ENCODE measurements at regions not wholly inside any gene's neighbourhood (a gene's known extent, or its start where the extent isn't known, plus 50 kb on each side); places are given as distances from the start of the nearest gene placed in this dataset.

DNA sequence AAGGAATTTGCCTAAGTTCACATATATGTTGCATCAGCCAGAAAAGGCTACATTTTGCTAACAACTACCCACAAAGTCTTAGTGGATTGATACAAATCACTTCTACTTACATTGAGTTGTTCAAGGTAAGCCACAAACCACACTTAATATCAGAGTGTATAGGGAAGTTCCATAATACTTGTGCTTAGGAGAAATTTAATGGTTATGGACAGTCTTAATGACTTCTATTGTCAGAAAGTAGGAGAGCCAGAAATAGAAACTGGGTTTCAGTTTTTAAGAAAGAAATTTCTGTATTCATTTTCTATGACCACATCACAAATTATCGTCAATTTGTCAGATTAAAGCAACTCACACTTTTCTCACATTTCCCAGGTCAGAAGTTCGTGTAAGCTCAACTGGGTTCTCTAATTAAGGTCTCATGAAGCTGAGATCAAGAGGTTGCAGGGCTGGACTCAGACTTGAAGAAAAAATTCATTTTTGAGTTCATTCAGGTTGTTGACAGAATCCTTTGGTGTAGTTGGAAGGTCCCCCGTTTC is 695.7 kb downstream of the CDH11 start:
- Histone ChIP-seq H3K9me3 (ENCODE audit: control insufficient read depth in 1 of 2, low read length in 2 of 2) (no peaks in the 10 kb centered on the region), H3K36me3 (ENCODE audit: control insufficient read depth in 1 of 2, insufficient read depth in 2 of 2, low read length in 2 of 2) (no peaks in the 10 kb centered on the region), H3K4me3 (ENCODE audit: low read depth in 1 of 2, low read length in 2 of 2) (no peak overlapping the region), H3K4me1 (ENCODE audit: control insufficient read depth in 1 of 2, insufficient read depth in 2 of 2, low read length in 2 of 2) (no peaks in the 10 kb centered on the region), H3K27ac (ENCODE audit: low read length) (no peak overlapping the region), H3K27me3 (ENCODE audit: low read depth, low read length) (no peaks in the 10 kb centered on the region)

DNA sequence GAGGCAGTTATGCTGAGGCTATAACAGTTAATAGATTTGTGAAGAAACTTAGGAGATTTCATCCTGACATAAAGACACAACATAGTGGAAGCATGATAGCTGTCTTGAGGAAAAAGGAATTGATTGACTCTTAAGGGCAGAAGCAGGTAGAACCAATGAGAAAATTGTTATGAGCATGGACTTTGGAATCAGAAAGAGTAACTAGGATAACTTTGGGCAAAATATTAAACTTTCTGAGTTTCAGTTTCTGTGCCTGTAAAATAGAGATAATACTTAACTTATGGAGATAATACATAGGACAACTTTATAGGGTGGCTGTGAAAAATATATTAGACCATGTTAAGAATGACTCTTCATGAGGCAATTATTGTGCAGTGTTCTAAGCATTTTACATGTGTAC is 696.5 kb downstream of the CDH11 start:
- Histone ChIP-seq H3K36me3 (ENCODE audit: control insufficient read depth in 1 of 2, insufficient read depth in 2 of 2, low read length in 2 of 2) (no peaks in the 10 kb centered on the region), H3K9me3 (ENCODE audit: control insufficient read depth in 1 of 2, low read length in 2 of 2) (no peaks in the 10 kb centered on the region), H3K4me3 (ENCODE audit: low read depth in 1 of 2, low read length in 2 of 2) (no peak overlapping the region), H3K4me1 (ENCODE audit: control insufficient read depth in 1 of 2, insufficient read depth in 2 of 2, low read length in 2 of 2) (no peaks in the 10 kb centered on the region), H3K27me3 (ENCODE audit: low read depth, low read length) (no peaks in the 10 kb centered on the region), H3K27ac (ENCODE audit: low read length) (no peak overlapping the region)

DNA sequence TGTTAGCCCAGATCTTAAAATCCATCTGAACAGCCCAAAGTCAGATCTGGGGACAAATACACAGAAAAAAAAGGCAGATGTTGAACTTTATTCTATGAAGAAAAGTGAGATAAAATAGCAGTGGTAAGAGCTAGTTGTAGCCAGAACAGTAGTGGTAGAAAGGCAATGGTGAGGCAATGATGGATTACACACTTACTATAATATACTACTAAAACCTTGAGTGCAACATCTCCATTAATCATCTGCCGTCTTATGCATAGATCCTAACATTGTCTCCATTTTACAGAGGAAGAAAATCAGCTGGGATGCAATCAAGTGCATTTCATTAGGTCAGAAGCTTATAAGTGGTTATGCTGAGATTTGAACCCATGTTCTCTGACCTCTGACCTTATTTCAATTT is 699.6 kb downstream of the CDH11 start:
- Histone ChIP-seq H3K4me1 (ENCODE audit: control insufficient read depth in 1 of 2, insufficient read depth in 2 of 2, low read length in 2 of 2) (no peaks in the 10 kb centered on the region), H3K9me3 (ENCODE audit: control insufficient read depth in 1 of 2, low read length in 2 of 2) (no peaks in the 10 kb centered on the region), H3K27me3 (ENCODE audit: low read depth, low read length) (no peaks in the 10 kb centered on the region), H3K4me3 (ENCODE audit: low read depth in 1 of 2, low read length in 2 of 2) (no peak overlapping the region), H3K36me3 (ENCODE audit: control insufficient read depth in 1 of 2, insufficient read depth in 2 of 2, low read length in 2 of 2) (no peaks in the 10 kb centered on the region), H3K27ac (ENCODE audit: low read length) (no peak overlapping the region)

DNA sequence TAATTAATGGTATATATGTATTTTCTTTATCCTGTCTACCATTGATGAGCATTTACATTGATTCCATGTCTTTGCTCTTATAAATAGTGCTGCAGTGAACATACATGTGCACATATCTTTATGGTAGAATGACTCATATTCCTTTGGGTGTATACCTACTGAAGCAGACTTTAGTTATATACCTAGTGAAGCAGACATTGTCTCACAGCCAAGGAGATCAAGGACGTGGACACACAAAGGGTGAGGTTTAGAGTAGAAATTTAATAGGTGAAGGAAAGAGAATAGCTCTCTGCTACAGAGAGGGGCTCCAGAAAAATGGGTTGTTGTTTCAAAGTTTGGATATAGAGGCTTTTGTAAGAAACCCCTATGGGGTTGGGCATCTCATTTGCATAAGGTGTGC is 700.3 kb downstream of the CDH11 start:
- H3K4me3 ChIP-seq (ENCODE audit: low read depth in 1 of 2, low read length in 2 of 2), result no peak overlapping the region
- H3K27ac ChIP-seq (ENCODE audit: low read length), result no peak overlapping the region
- no peaks in the 10 kb centered on the region for H3K36me3 ChIP-seq (ENCODE audit: control insufficient read depth in 1 of 2, insufficient read depth in 2 of 2, low read length in 2 of 2)
- no peaks in the 10 kb centered on the region for H3K4me1 ChIP-seq (ENCODE audit: control insufficient read depth in 1 of 2, insufficient read depth in 2 of 2, low read length in 2 of 2)
- no peaks in the 10 kb centered on the region for H3K9me3 ChIP-seq (ENCODE audit: control insufficient read depth in 1 of 2, low read length in 2 of 2)
- H3K27me3 ChIP-seq (ENCODE audit: low read depth, low read length), result no peaks in the 10 kb centered on the region

DNA sequence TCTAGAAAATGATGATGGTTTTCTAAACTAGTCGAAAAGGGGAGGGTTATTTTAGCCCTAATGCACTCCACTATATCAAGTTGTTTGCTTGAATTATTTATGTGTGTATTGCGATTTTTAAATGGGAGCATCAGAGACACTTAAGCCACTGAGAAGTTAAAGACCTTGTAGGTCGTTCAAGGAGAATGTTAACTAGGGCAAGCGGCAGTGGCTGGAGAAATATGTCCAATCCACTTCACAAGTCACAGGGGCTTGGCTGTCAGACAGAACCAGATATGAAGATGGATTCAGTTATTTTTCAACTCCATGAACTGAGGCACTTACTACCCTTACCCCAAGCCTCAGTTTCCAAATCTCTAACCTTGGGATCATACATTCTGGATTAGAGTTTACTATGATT is 702.0 kb downstream of the CDH11 start:
- no peak overlapping the region for H3K4me3 ChIP-seq (ENCODE audit: low read depth in 1 of 2, low read length in 2 of 2)
- H3K36me3 ChIP-seq (ENCODE audit: control insufficient read depth in 1 of 2, insufficient read depth in 2 of 2, low read length in 2 of 2), result no peaks in the 10 kb centered on the region
- no peak overlapping the region for H3K27ac ChIP-seq (ENCODE audit: low read length)
- no peaks in the 10 kb centered on the region for H3K4me1 ChIP-seq (ENCODE audit: control insufficient read depth in 1 of 2, insufficient read depth in 2 of 2, low read length in 2 of 2)
- H3K9me3 ChIP-seq (ENCODE audit: control insufficient read depth in 1 of 2, low read length in 2 of 2), result no peaks in the 10 kb centered on the region
- no peaks in the 10 kb centered on the region for H3K27me3 ChIP-seq (ENCODE audit: low read depth, low read length)

- Histone ChIP-seq H3K27me3 (ENCODE audit: low read depth, low read length) (no peaks in the 10 kb centered on the region), H3K27ac (ENCODE audit: low read length) (no peak overlapping the region), H3K36me3 (ENCODE audit: control insufficient read depth in 1 of 2, insufficient read depth in 2 of 2, low read length in 2 of 2) (no peaks in the 10 kb centered on the region), H3K4me1 (ENCODE audit: control insufficient read depth in 1 of 2, insufficient read depth in 2 of 2, low read length in 2 of 2) (no peaks in the 10 kb centered on the region), H3K4me3 (ENCODE audit: low read depth in 1 of 2, low read length in 2 of 2) (no peak overlapping the region), H3K9me3 (ENCODE audit: control insufficient read depth in 1 of 2, low read length in 2 of 2) (no peaks in the 10 kb centered on the region)
These were observed 704.1 kb downstream of the CDH11 start for GRCh38 chr16:64417711-64418227.

- Histone ChIP-seq H3K36me3 (ENCODE audit: control insufficient read depth in 1 of 2, insufficient read depth in 2 of 2, low read length in 2 of 2) (no peaks in the 10 kb centered on the region), H3K4me3 (ENCODE audit: low read depth in 1 of 2, low read length in 2 of 2) (peak overlapping the region; percentile 19 to 24), H3K27ac (ENCODE audit: low read length) (no peak overlapping the region), H3K9me3 (ENCODE audit: control insufficient read depth in 1 of 2, low read length in 2 of 2) (no peaks in the 10 kb centered on the region), H3K4me1 (ENCODE audit: control insufficient read depth in 1 of 2, insufficient read depth in 2 of 2, low read length in 2 of 2) (no peaks in the 10 kb centered on the region), H3K27me3 (ENCODE audit: low read depth, low read length) (no peaks in the 10 kb centered on the region)
These were observed 705.5 kb downstream of the CDH11 start for GRCh38 chr16:64416216-64417005.

DNA sequence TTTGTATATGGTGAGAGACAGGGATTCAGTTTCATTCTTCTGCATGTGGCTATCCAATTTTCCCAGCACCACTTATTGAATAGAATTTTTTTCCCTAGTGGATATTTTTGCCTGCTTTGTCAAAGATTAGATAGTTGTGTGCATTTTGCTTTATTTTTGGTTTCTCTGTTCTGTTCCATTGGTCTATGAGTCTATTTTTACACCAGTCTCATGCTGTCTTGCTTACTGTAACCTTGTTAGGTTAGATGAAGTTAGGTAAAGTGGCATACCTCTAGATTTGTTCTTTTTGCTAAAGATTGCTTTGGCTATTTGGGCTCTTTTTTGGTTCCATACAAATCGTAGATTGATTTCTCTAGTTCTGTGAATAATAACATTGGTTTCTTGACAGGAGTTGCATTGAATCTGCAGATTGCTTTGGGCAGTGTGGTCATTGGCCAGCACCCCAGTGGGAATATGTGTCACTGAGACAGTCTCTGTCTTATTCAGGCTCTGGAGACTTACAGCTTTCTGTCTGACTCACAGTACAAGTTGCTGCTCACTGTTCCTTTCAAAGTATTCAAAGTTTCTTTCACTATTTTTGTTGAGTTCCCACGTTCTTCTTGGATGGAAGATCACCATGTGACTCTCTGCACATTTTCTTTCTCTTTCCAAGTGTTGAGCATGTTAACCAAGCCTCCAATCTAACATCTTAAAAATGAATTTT is 709.1 kb downstream of the CDH11 start:
- Histone ChIP-seq H3K27me3 (ENCODE audit: low read depth, low read length) (no peaks in the 10 kb centered on the region), H3K27ac (ENCODE audit: low read length) (no peak overlapping the region), H3K9me3 (ENCODE audit: control insufficient read depth in 1 of 2, low read length in 2 of 2) (no peaks in the 10 kb centered on the region), H3K36me3 (ENCODE audit: control insufficient read depth in 1 of 2, insufficient read depth in 2 of 2, low read length in 2 of 2) (no peaks in the 10 kb centered on the region), H3K4me1 (ENCODE audit: control insufficient read depth in 1 of 2, insufficient read depth in 2 of 2, low read length in 2 of 2) (no peaks in the 10 kb centered on the region), H3K4me3 (ENCODE audit: low read depth in 1 of 2, low read length in 2 of 2) (no peak overlapping the region)

- Histone ChIP-seq H3K27me3 (ENCODE audit: low read depth, low read length) (no peaks in the 10 kb centered on the region), H3K9me3 (ENCODE audit: control insufficient read depth in 1 of 2, low read length in 2 of 2) (no peaks in the 10 kb centered on the region), H3K36me3 (ENCODE audit: control insufficient read depth in 1 of 2, insufficient read depth in 2 of 2, low read length in 2 of 2) (no peaks in the 10 kb centered on the region), H3K27ac (ENCODE audit: low read length) (no peak overlapping the region), H3K4me1 (ENCODE audit: control insufficient read depth in 1 of 2, insufficient read depth in 2 of 2, low read length in 2 of 2) (no peaks in the 10 kb centered on the region), H3K4me3 (ENCODE audit: low read depth in 1 of 2, low read length in 2 of 2) (no peak overlapping the region)
These were observed 711.6 kb downstream of the CDH11 start for GRCh38 chr16:64410306-64410705.

DNA sequence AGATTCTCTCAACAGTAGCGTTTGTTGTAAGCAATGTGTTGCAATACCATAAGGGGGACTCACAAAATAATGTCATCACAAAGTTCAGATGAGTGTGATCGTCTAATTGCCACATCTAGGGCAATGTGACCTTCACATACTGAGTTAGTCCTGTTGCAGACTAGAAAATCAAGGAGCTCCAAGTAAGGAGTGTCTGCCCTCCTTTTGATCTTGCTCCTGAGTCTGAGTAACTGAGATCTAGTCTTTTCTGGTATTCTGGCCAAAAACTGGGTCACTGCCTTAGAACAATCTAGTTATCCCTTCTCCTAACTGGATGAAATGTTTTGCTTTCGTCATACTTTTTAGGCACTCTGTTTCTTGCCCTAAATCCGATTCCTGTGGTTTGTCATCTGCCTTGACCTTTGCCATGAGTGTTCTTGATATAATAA is 712.1 kb downstream of the CDH11 start:
- Histone ChIP-seq H3K9me3 (ENCODE audit: control insufficient read depth in 1 of 2, low read length in 2 of 2) (no peaks in the 10 kb centered on the region), H3K4me3 (ENCODE audit: low read depth in 1 of 2, low read length in 2 of 2) (no peak overlapping the region), H3K36me3 (ENCODE audit: control insufficient read depth in 1 of 2, insufficient read depth in 2 of 2, low read length in 2 of 2) (no peaks in the 10 kb centered on the region), H3K27ac (ENCODE audit: low read length) (no peak overlapping the region), H3K27me3 (ENCODE audit: low read depth, low read length) (no peaks in the 10 kb centered on the region), H3K4me1 (ENCODE audit: control insufficient read depth in 1 of 2, insufficient read depth in 2 of 2, low read length in 2 of 2) (no peaks in the 10 kb centered on the region)

DNA sequence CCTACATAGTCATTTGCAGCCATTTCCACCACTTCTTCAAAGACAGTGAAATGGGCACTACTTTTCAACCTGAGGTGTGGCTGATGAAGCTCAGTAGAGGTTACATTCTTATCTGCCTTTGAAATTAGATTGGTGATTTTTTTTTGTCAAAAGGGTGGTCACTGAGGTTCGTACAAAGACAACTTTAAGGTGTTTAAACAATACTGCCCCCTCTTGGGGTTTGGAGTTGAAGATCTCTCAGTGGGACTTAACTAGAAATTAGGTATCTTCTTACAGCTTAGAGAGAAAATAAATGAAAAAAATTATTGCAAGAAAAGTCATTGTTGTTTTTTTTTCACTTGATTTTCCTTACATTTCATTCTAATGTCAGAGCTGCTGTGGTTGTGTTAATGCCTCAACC is 713.2 kb downstream of the CDH11 start:
- Histone ChIP-seq H3K9me3 (ENCODE audit: control insufficient read depth in 1 of 2, low read length in 2 of 2) (no peaks in the 10 kb centered on the region), H3K4me3 (ENCODE audit: low read depth in 1 of 2, low read length in 2 of 2) (no peak overlapping the region), H3K27ac (ENCODE audit: low read length) (no peak overlapping the region), H3K4me1 (ENCODE audit: control insufficient read depth in 1 of 2, insufficient read depth in 2 of 2, low read length in 2 of 2) (no peaks in the 10 kb centered on the region), H3K27me3 (ENCODE audit: low read depth, low read length) (no peaks in the 10 kb centered on the region), H3K36me3 (ENCODE audit: control insufficient read depth in 1 of 2, insufficient read depth in 2 of 2, low read length in 2 of 2) (no peaks in the 10 kb centered on the region)

Measured in muscle layer of duodenum (tissue), 2 donors.